ENCODE measurements at regions not wholly inside any gene's neighbourhood (a gene's known extent, or its start where the extent isn't known, plus 50 kb on each side); places are given as distances from the start of the nearest gene placed in this dataset.

DNA sequence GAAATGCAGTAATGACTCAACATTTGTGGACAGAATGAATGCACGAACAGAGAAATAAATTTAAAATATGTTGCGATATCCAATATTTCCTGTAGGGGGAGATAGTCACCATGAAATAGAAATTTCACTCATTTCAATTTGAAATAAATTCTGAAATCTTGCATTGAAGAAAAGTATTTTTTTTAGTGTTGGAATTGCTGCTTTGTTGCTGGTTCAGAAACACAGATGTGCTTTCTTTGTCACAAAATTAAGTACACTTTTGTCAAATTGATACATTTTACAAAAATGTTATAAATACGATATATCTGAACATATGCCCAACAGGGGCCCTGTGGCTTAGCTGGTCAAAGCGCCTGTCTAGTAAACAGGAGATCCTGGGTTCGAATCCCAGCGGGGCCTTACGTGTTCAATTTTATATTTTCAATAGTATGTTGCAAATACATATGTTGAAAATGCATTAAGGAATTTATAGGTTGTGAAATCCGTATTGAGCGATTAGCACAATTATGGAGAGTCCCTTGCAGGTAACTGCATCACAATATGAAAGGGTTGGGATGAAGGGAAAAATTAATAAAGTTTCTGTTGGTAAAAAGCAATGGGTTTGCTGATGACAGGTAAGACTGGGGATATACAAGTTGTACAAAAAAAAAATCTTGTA lies 85.4 kb upstream of the PRSS16 start:
- TF ChIP-seq EZH2phosphoT487 (IDR thresholded peaks at IDR 0.05; ENCODE audit: insufficient read depth, low read depth), result no peak
- no peak for TF ChIP-seq EZH2 (IDR thresholded peaks at IDR 0.05; ENCODE audit: insufficient read depth, poor library complexity, severe bottlenecking)

Data from GM23248 (cell line).